ENCODE measurements at regions not wholly inside any gene's neighbourhood (a gene's known extent, or its start where the extent isn't known, plus 50 kb on each side); places are given as distances from the start of the nearest gene placed in this dataset.

DNA sequence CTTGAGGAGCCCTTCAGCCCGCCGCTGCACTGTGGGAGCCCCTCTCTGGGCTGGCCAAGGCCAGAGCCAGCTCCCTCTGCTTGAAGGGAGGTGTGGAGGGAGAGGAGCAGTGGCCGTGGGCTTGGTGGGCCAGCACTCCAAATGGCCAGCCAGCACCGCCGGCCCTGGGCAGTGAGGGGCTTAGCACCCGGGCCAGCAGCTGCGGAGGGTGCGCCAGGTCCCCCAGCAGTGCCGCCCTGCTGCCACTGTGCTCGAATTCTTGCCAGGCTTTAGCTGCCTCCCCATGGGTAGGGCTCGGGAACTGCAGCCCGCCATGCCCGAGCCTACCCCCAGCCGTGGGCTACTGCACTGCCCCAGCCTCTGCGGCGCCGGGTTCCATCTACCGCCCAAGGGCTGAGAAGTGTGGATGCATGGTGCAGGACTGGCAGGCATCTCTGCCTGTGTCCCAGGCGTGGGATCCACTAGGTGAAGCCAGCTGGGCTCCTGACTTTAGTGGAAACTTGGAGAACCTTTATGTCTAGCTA, 82.7 kb downstream of the KCNA4 start:
- TF ChIP-seq CTCF (IDR thresholded peaks at IDR 0.05; ENCODE audit: borderline replicate concordance, extremely low read depth, low read length, poor library complexity, severe bottlenecking) (no peak), EZH2 (IDR thresholded peaks at IDR 0.05; ENCODE audit: borderline replicate concordance, low read depth, low read length, severe bottlenecking) (no peak)

Data from DND-41 (cell line).